ENCODE measurements at regions not wholly inside any gene's neighbourhood (a gene's known extent, or its start where the extent isn't known, plus 50 kb on each side); places are given as distances from the start of the nearest gene placed in this dataset.

DNA sequence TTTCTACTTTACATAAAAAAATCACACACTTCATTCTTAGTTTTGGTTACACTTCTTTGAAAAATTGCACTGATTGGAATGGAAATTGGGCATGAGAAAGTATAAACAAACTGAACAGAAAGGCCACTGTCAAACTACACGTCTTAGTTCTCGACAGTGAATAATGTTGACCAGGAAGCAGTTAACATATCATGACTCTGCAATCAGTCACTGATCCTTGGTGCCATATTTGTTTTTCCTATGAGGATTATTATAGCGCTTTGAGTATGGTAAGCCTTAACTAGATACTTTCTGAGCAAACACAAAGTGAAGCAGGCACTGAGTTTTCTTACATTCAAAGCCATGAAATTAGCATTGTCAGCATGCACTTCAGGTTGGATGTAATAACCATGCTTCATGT lies 495.1 kb upstream of the ANKRD30A start:
- BruUV-seq (replicated peaks), result no TSS peak
- no peak for ATAC-seq
- Histone ChIP-seq H4K20me1 (ENCODE audit: control insufficient read depth, insufficient read depth) (no peaks in the 10 kb centered on the region), H3K4me3 (no peak overlapping the region), H2AFZ (ENCODE audit: control insufficient read depth, low read depth, low read length) (no peak overlapping the region), H3K4me2 (ENCODE audit: control insufficient read depth, insufficient read depth) (no peak overlapping the region), H3K9ac (ENCODE audit: control insufficient read depth, insufficient read depth, low read length) (no peak overlapping the region), H3K27me3 (replicated peaks in 1 of 2; ENCODE audit: control insufficient read depth in 2 of 2, insufficient read depth in 2 of 2, low read length in 1 of 2) (no peaks in the 10 kb centered on the region), H3K4me1 (ENCODE audit: control insufficient read depth, insufficient read depth, low read length) (no peaks in the 10 kb centered on the region), H3K79me2 (ENCODE audit: control insufficient read depth, insufficient read depth, low read length) (no peaks in the 10 kb centered on the region), H3K36me3 (ENCODE audit: control insufficient read depth in 2 of 2, insufficient read depth in 2 of 2, low read length in 1 of 2) (no peaks in the 10 kb centered on the region), H3K9me3 (replicated peaks; ENCODE audit: control insufficient read depth, insufficient read depth, low read length) (no peaks in the 10 kb centered on the region), H3K27ac (ENCODE audit: control insufficient read depth, insufficient read depth) (no peak overlapping the region)
- FAIRE-seq, result no peak
- intact Hi-C loops (cut with micrococcal nuclease; ENCODE audit: unreplicated experiment) (no loop called here), in situ Hi-C loops (cut with MboI) (no loop called here)
- ChIA-PET POLR2A (no interaction called here), CTCF (no interaction called here), SMC1A (ENCODE audit: uncharacterized antibody, unreplicated experiment) (no interaction called here), RAD21 (ENCODE audit: unreplicated experiment) (no interaction called here)
- no peak for DNase-seq (ENCODE audit: low read depth, low spot score)
- 37% methylated on average over 3 of the region's 3 CpGs for WGBS (ENCODE audit: insufficient coverage, insufficient replicate concordance, low lambda C conversion rate, missing lambda C conversion rate)
- TF ChIP-seq FOXM1 (IDR thresholded peaks at IDR 0.05; ENCODE audit: low read depth, low read length), result no peak
- TF ChIP-seq BCL11A (IDR thresholded peaks at IDR 0.05; ENCODE audit: low read depth, low read length), result no peak
- TF ChIP-seq, protein P1, sequence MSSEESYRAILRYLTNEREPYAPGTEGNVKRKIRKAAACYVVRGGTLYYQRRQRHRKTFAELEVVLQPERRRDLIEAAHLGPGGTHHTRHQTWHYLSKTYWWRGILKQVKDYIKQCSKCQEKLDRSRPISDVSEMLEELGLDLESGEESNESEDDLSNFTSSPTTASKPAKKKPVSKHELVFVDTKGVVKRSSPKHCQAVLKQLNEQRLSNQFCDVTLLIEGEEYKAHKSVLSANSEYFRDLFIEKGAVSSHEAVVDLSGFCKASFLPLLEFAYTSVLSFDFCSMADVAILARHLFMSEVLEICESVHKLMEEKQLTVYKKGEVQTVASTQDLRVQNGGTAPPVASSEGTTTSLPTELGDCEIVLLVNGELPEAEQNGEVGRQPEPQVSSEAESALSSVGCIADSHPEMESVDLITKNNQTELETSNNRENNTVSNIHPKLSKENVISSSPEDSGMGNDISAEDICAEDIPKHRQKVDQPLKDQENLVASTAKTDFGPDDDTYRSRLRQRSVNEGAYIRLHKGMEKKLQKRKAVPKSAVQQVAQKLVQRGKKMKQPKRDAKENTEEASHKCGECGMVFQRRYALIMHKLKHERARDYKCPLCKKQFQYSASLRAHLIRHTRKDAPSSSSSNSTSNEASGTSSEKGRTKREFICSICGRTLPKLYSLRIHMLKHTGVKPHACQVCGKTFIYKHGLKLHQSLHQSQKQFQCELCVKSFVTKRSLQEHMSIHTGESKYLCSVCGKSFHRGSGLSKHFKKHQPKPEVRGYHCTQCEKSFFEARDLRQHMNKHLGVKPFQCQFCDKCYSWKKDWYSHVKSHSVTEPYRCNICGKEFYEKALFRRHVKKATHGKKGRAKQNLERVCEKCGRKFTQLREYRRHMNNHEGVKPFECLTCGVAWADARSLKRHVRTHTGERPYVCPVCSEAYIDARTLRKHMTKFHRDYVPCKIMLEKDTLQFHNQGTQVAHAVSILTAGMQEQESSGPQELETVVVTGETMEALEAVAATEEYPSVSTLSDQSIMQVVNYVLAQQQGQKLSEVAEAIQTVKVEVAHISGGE (CRISPR knock-in tag; IDR thresholded peaks at IDR 0.05), result no peak
- TF ChIP-seq ZNF274 (IDR thresholded peaks at IDR 0.05; ENCODE audit: insufficient read depth, insufficient read length), result no peak
- no peak for TF ChIP-seq BACH1 (IDR thresholded peaks at IDR 0.05; ENCODE audit: borderline replicate concordance)
- TF ChIP-seq KAT2A (conservative IDR thresholded peaks at IDR 0.05; ENCODE audit: control insufficient read depth, low read depth, low read length), result no peak
- no peak for TF ChIP-seq FOXK2 (IDR thresholded peaks at IDR 0.05)
- TF ChIP-seq, protein P2, sequence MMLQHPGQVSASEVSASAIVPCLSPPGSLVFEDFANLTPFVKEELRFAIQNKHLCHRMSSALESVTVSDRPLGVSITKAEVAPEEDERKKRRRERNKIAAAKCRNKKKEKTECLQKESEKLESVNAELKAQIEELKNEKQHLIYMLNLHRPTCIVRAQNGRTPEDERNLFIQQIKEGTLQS (IDR thresholded peaks at IDR 0.05; ENCODE audit: borderline replicate concordance, extremely low read depth, low read depth, low read length), result no peak
- no peak for TF ChIP-seq SMAD1 (IDR thresholded peaks at IDR 0.05; ENCODE audit: low read depth, partially characterized antibody)
- no peak for TF ChIP-seq PAX5 (IDR thresholded peaks at IDR 0.05; ENCODE audit: borderline replicate concordance, low read depth, low read length)
- TF ChIP-seq SIX5 (IDR thresholded peaks at IDR 0.05; ENCODE audit: low read depth, low read length, severe bottlenecking), result no peak
- TF ChIP-seq SPI1 (IDR thresholded peaks at IDR 0.05; ENCODE audit: borderline replicate concordance, insufficient read depth, low read depth, low read length), result no peak
- no peak for TF ChIP-seq MEF2B (IDR thresholded peaks at IDR 0.05; ENCODE audit: partially characterized antibody, poor library complexity, severe bottlenecking)
- TF ChIP-seq CREB1 (IDR thresholded peaks at IDR 0.05; ENCODE audit: low read depth), result no peak
- no peak for TF ChIP-seq KLF5 (IDR thresholded peaks at IDR 0.05; ENCODE audit: partially characterized antibody)
- no peak for TF ChIP-seq JUND (IDR thresholded peaks at IDR 0.05; ENCODE audit: low read depth, low read length)
